OCI-LY3 (cell line): ENCODE measurements at regions not wholly inside any gene's neighbourhood (a gene's known extent, or its start where the extent isn't known, plus 50 kb on each side); places are given as distances from the start of the nearest gene placed in this dataset.
A peak's percentile ranks its signal among the peaks of the same experiment; 100 is the strongest.

ENCODE experiments used
- EZH2phosphoT487 ChIP-seq: fragments of 200-600 bp; shearing (Covaris generic); IDR thresholded peaks from 2 replicates; pipeline ENCODE4 v1.6.1; 2018; ENCODE audit warnings: antibody characterized with exemption, mixed run types, low read depth
- TF ChIP-seq, protein P1 (sequence below): fragments of 200-600, 300-600 bp; sonication (generic); IDR thresholded peaks from 2 replicates; pipeline ENCODE4 v1.5.1; 2014; ENCODE audit warnings: antibody characterized with exemption, low read length, low read depth

DNA sequence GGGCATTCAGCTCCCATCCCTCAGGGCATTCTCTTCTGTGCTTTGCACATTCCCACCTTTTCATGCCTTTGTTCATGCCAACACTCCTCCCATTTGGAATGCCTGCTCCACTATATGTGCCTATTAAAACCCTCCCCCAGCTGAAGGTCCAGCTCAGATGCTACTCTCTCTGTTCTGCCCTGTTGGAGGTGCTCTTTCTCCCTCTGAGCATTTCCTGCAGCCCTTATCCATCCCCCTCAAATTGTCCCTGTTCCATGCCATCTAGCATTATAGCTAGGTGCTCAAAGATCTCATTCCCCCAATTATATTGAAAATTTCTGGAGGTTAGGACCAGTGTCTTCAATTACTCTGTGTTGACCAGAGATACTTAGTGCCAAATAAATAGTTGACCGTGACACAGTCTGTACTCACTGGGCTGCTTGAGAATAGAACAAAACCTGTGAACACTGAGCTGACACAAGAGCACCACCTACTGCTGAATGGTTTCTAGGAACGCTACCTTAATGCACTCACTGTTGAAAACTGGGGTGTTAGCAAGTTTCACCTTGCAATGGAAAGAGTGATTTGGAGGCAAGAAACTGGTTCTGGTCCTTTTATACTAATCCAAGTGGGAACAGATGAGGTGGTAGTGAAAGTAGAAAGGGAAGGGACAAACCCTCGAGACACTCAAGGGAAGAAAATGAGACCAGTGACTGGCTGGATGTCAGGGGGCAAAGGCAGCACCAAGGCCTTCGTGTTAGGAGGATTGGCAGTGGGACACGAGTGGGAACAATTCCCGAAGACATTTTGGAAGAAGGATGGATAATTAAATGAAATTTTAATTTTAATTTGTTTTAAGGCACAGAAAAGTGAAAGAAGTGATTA is 289.8 kb upstream of the ROPN1 start:
- TF ChIP-seq, protein P1, sequence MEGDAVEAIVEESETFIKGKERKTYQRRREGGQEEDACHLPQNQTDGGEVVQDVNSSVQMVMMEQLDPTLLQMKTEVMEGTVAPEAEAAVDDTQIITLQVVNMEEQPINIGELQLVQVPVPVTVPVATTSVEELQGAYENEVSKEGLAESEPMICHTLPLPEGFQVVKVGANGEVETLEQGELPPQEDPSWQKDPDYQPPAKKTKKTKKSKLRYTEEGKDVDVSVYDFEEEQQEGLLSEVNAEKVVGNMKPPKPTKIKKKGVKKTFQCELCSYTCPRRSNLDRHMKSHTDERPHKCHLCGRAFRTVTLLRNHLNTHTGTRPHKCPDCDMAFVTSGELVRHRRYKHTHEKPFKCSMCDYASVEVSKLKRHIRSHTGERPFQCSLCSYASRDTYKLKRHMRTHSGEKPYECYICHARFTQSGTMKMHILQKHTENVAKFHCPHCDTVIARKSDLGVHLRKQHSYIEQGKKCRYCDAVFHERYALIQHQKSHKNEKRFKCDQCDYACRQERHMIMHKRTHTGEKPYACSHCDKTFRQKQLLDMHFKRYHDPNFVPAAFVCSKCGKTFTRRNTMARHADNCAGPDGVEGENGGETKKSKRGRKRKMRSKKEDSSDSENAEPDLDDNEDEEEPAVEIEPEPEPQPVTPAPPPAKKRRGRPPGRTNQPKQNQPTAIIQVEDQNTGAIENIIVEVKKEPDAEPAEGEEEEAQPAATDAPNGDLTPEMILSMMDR = peak; percentile 66
- no peak for TF ChIP-seq EZH2phosphoT487
